WERI-Rb-1 (cell line): ENCODE measurements at regions not wholly inside any gene's neighbourhood (a gene's known extent, or its start where the extent isn't known, plus 50 kb on each side); places are given as distances from the start of the nearest gene placed in this dataset.
"Not testable (repeated sequence)": the region's sequence is repeated elsewhere in the genome, so short reads cannot be mapped to it uniquely, and the experiment has no call there.

Experiments used
- DNase-seq: peaks from one replicate; pipeline ENCODE4 v3.0.0-alpha.2; 2020
- H3K27ac ChIP-seq: fragments of 250-450 bp; sonication (Bioruptor Pico); 2 replicates; pipeline ENCODE4 v1.5.1; 2020; ENCODE audit warnings: mild to moderate bottlenecking, moderate library complexity
- H3K27me3 ChIP-seq: fragments of 250-450 bp; sonication (Bioruptor Pico); 2 replicates; pipeline ENCODE4 v1.5.1; 2021; ENCODE audit warnings: mild to moderate bottlenecking, low read depth, moderate library complexity; ENCODE audit not compliant: insufficient read depth, severe bottlenecking
- H3K36me3 ChIP-seq: fragments of 250-450 bp; sonication (Bioruptor Pico); 2 replicates; pipeline ENCODE4 v1.5.1; 2020; ENCODE audit warnings: mild to moderate bottlenecking, moderate library complexity
- H3K4me3 ChIP-seq: 2 replicates; pipeline ENCODE4 v1.5.1; 2011; ENCODE audit warnings: low read depth, mild to moderate bottlenecking, control low read depth, low read length
- H3K9me3 ChIP-seq: fragments of 250-450 bp; sonication (Bioruptor Pico); 2 replicates; pipeline ENCODE4 v1.5.1; 2021; ENCODE audit warnings: mild to moderate bottlenecking, moderate library complexity; ENCODE audit not compliant: severe bottlenecking
- CTCF ChIP-seq: IDR thresholded peaks from 2 replicates; pipeline ENCODE4 v1.5.1; 2011; ENCODE audit warnings: low read depth, mild to moderate bottlenecking, control low read depth, inconsistent platforms, low read length

GRCh38 chr7:45269192-45269591 lies 111.6 kb downstream of the RAMP3 start:
- no peak for TF ChIP-seq CTCF
- no peak overlapping the region for H3K27ac ChIP-seq
- no peak overlapping the region for H3K4me3 ChIP-seq
- no peaks in the 10 kb centered on the region for H3K36me3 ChIP-seq
- H3K27me3 ChIP-seq: no peaks in the 10 kb centered on the region
- no peaks in the 10 kb centered on the region for H3K9me3 ChIP-seq
- DNase-seq: no peak

GRCh38 chr7:45278763-45279398 lies 121.3 kb downstream of the RAMP3 start:
- H3K27ac ChIP-seq: no peak overlapping the region
- H3K4me3 ChIP-seq: no peak overlapping the region
- H3K36me3 ChIP-seq: no peaks in the 10 kb centered on the region
- no peak for DNase-seq
- TF ChIP-seq CTCF: no peak
- no peaks in the 10 kb centered on the region for H3K27me3 ChIP-seq
- H3K9me3 ChIP-seq: no peaks in the 10 kb centered on the region

- H3K9me3 ChIP-seq: peaks cover 12% of the 10 kb centered on the region
- not testable (repeated sequence) for H3K27me3 ChIP-seq, H3K27ac ChIP-seq, H3K36me3 ChIP-seq, DNase-seq, H3K4me3 ChIP-seq
Observed at GRCh38 chr7:45289611-45290010, 132.0 kb downstream of the RAMP3 start.

GRCh38 chr7:45290880-45291279 lies 133.3 kb downstream of the RAMP3 start:
- H3K36me3 ChIP-seq: no peaks in the 10 kb centered on the region
- no peak overlapping the region for H3K4me3 ChIP-seq
- no peaks in the 10 kb centered on the region for H3K27me3 ChIP-seq
- peaks cover 12% of the 10 kb centered on the region for H3K9me3 ChIP-seq
- DNase-seq: no peak
- no peak overlapping the region for H3K27ac ChIP-seq
- no peak for TF ChIP-seq CTCF

GRCh38 chr7:45292481-45292880 lies 134.9 kb downstream of the RAMP3 start:
- Histone ChIP-seq H3K4me3 (no peak overlapping the region), H3K9me3 (peaks cover 12% of the 10 kb centered on the region), H3K36me3 (no peaks in the 10 kb centered on the region), H3K27me3 (no peaks in the 10 kb centered on the region), H3K27ac (peak overlapping the region; percentile 51)
- TF ChIP-seq CTCF: no peak
- DNase-seq: peak; percentile 32

GRCh38 chr7:45293295-45293942 lies 135.8 kb downstream of the RAMP3 start:
- no peak for TF ChIP-seq CTCF
- Histone ChIP-seq H3K27me3 (no peaks in the 10 kb centered on the region), H3K4me3 (no peak overlapping the region)

More at GRCh38 chr7:45293295-45293942, 135.8 kb downstream of the RAMP3 start:
- peaks cover 10% of the 10 kb centered on the region for H3K9me3 ChIP-seq
- no peak for DNase-seq
- H3K27ac ChIP-seq: no peak overlapping the region
- H3K36me3 ChIP-seq: no peaks in the 10 kb centered on the region
